ENCODE measurements at regions not wholly inside any gene's neighbourhood (a gene's known extent, or its start where the extent isn't known, plus 50 kb on each side); places are given as distances from the start of the nearest gene placed in this dataset.
"Not testable (repeated sequence)": the region's sequence is repeated elsewhere in the genome, so short reads cannot be mapped to it uniquely, and the experiment has no call there.

DNA sequence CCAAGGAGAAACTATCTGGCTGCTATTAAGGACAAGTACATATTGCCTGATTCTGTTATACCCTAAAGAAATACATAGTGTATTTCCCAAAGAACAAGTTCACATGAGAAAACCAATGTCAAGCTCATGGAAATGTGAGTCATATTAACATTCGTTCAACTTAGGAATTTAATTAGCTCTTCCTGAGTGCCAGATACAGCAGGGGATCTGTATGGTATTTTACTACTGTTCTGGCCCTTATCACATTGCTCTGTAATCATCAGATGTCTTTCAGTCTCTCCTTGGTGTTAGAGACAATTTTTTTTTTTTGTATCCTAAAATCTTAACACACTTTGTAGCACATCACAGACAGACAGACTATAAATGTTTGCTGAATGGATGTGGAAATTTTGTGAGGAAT lies 395.0 kb upstream of the CRIM1 start:
- DNase-seq (ENCODE audit: low read depth in 4 of 4, low spot score in 1 of 4): no peak

DNA sequence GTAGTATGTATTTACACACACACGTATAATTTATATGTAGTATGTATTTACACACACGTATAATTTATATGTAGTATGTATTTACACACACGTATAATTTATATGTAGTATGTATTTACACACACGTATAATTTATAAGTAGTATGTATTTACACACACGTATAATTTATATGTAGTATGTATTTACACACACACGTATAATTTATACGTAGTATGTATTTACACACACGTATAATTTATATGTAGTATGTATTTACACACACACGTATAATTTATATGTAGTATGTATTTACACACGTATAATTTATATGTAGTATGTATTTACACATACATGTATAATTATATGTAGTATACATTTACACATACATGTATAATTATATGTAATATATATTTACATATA lies 398.5 kb upstream of the CRIM1 start:
- DNase-seq (ENCODE audit: low read depth in 4 of 4, low spot score in 1 of 4): not testable (repeated sequence)

DNA sequence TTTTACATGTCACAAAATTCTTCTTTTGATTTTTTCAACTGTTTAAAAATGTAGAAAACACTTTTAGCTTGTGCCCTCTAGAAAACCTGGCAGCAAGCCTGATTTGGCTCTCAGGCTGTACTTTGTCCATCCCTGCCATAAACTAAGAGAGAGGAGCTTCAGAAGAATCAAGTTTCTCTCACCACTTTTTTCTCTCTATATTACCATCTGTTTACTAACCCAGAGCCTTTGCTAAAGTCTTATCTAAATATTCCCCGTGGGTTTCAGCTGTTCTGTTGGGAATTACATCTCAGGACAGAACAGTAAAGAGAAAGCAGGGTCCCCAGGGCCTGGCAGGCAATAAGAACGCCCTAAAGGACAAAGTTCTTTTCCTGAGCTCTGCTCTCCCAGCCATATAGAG lies 409.1 kb upstream of the CRIM1 start:
- no peak for DNase-seq (ENCODE audit: low read depth in 4 of 4, low spot score in 1 of 4)

DNA sequence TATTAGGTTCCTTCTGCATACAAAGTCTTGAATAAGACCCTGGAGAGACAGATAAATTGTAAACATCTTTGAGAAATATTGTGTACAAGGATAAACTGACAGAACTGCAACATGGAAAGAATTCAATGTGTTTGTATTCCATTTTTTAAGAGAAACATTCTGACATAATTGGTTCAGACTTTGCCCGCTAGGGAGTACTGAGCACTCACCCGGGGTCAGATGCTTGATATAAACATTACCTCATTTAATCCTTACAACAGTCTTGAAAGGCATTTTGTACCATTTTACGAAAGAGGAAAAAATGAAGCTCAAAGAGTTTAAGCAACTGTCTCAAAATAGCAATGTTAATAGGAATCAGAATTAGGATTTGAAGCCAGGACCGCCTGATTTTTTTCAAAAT lies 416.7 kb upstream of the CRIM1 start:
- DNase-seq (ENCODE audit: low read depth in 4 of 4, low spot score in 1 of 4): no peak

DNA sequence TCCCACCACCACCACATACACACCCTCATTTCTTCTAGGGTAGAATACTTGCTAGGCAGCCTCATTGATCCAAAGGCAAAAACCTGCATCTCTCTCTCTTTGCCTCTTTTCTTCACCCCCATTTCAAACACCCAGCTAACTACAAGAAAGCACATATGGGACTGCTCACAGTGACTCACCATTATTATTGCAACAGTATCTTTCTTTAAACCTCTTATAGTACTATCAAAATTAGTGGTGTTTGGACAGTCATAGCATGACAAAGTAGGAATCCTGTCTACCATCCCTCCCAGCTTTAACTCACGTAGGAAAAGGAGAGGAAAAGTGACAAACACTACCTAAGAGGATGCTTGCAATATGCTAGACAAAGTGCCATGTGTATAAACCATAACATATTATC lies 422.5 kb upstream of the CRIM1 start:
- no peak for DNase-seq (ENCODE audit: low read depth in 4 of 4, low spot score in 1 of 4)

DNA sequence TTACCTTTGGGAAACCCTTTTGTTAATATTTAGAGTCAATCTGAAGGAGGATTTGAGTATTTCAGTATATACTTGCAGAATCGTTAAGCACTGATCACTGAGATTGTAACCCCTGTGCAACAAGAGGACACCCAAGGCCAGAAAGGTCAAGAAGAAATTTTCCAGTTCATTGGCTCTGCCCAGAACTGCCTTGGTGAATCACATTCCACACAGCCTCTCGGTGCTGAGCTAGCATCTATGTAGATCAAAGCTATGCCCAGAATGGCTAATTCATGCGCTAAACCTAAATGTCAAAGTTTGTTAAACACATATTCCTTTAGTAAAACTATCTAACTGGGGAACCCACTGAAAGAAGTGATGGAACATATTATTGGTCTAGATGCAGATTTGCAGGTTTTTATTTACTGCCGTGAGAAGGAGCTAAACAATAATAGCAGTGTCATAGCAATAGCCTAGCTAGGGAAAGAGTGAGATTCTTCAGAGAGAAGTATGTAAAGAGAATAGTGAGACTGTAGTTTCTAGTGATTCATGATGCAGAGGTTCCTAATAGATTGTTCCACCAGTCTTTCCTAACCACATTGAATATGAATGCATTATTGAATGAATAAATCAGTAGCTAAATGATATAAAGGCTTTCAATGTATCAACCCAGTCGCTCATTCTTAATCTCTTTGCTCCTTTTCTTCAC lies 423.2 kb upstream of the CRIM1 start:
- DNase-seq (ENCODE audit: low read depth in 4 of 4, low spot score in 1 of 4): no peak

DNA sequence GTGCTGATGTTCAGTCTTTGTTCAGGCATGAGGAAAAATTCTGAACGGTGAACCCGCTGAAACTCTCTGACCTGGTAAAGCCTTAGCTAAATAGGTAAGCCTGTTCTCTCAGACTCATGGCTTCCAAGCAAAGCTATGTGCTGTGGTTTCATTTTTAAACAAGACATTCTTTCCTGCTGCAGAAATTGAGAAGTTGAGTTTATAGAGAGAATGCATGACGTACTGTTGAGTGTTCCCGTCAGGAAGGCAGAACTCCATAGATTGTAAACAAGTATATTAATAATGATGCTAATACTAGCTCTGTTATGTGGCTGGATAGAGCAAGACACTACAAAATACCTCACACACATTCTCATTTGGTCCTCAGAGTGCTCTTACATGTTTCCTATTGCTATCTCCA lies 424.0 kb upstream of the CRIM1 start:
- no peak for DNase-seq (ENCODE audit: low read depth in 4 of 4, low spot score in 1 of 4)

DNA sequence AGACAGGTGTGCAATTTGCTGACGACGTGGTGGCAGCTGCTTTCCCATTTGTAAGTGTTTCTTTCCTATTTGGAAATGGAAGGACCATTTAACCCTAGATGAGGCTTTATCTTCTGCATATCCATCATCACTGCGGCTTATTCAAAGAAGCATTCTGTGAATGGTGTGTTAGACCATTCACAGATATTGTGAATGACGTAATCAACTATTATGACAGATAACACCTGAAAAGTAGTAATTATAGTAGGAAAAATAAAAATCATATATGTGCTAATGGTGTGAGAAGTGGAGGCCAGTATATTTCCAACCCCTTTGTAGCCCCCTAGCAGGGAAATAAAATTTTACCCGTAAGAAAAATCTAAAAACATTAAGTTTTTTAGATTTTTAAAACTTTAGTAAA lies 424.5 kb upstream of the CRIM1 start:
- DNase-seq (ENCODE audit: low read depth in 4 of 4, low spot score in 1 of 4): no peak

DNA sequence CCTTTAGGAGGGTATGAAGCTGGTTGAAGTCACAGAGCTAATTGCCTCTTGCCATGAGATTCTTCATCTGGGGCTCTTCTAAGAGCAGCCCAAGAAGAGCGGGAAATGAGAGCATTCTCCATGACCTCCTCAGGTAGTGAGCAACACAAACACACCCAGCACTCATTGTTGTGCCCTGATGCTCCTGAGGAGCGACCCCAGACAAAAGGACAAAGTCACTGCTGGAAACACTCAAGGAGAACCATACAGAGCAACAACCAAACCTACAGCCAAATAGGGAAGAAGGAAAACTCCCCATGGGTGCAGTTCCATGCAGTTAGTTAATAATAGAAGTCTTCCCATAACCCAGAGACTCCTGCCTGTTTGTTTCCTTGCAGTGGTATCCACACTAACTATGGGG lies 426.0 kb upstream of the CRIM1 start:
- DNase-seq (ENCODE audit: low read depth in 4 of 4, low spot score in 1 of 4): no peak

DNA sequence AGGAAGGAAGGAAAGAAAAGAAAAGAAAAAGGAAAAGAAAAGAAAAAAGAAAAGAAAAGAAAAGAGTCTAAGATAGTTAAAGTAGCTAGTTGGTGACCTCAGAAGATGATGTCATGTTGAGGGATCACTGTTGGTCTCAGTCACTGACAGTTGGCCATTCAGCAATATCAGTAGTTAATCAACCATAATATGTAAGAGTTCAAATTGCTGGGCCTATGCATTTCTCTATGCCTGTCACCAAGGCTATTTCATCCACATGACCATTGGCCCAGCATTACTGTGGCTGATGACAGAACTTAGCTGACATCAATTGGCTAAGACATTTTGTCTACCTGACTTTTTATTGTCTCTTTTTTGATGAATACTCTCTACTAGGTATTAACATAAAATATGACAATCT lies 435.5 kb upstream of the CRIM1 start:
- DNase-seq (ENCODE audit: low read depth in 4 of 4, low spot score in 1 of 4): no peak

DNA sequence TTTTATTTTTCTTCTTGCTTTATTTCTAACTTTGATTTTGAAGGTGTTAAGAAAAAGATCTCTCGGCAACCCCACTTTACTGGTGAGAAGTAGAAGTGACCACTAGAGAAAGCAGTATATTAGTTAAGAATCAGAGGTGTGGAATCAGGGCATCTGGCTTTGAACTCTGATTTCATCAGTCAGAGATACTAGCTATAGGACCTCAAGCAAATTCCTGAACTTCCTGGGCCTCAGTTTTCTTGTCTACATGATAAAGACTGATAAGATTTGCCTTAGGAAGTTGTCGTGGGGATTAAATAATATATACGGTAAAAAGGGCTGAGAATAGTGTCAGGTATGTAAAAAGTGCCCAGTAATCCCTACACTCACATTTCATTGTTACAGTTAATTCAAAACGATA lies 440.3 kb upstream of the CRIM1 start:
- no peak for DNase-seq (ENCODE audit: low read depth in 4 of 4, low spot score in 1 of 4)

DNA sequence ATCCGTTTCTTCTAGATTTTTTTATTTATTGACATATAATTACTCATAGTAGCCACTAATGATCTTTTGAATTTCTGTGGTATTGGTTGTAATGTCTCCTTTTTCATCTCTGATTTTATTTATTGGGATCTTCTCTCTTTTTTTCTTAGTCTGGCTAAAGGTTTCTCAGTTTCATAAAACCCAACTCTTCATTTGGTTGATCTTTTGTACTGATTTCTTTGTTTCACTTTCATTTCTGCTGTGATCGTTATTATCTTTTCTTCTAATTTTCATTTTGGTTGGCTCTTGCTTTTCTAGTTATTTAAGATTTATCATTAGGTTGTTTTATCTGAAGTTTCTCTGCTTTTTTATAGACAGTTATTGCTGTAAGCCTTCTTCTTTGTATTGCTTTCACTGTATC lies 463.6 kb upstream of the CRIM1 start:
- DNase-seq (ENCODE audit: low read depth in 4 of 4, low spot score in 1 of 4): no peak

DNA sequence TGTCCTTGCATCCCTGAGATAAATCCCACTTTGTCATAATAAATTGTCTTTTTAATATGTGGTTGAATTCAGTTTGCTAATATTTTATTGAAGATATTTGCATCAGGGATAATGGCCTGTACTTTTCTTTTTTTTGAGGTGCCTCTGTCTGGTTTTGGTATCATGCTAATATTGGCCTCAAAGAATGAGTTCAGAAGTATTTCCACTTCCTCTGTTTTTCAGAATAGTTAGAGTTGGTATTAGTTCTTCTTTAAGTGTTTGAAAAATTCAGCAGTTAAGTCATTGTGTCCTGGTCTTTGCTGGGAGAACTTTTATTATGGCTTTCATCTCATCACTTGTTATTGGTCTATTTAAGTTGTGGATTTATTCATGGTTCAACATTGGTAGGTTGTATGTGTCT lies 464.1 kb upstream of the CRIM1 start:
- DNase-seq (ENCODE audit: low read depth in 4 of 4, low spot score in 1 of 4): no peak

DNA sequence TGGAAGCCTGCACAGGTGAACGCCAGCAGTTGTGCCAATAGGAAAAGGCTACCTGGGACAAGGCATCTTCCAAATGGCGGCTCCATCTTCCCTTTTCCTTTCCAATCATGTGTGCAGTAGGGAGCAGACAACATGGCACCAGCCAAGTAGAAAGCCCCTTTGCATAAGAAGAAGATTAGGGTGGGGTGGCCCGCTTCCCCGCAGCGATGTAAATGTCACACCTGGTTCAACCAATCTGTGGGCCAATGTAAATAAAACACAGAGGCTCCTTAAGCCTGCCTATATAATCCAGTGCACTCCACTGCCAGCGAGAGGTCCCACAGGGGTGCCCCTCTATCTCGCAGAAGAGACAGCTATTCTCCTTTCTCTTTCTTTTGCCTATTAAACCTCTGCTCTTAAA lies 468.4 kb upstream of the CRIM1 start:
- DNase-seq (ENCODE audit: low read depth in 4 of 4, low spot score in 1 of 4): no peak

DNA sequence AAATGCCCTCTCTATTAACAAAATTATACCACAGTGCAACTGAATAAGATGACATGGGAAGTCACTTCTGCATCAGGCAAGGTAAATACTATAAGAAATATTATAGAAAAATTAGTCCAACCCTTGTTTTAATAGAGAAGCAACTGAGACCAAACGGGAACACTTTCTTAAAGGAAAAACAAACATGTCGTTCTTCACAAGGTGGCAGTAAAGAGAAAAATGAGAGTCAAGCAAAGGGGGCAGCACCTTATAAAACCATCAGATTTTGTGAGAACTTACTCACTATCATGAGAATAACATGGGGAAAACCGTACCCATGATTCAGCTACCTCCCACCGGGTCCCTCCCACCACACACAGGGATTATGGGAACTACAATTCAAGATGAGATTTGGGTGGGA lies 481.7 kb upstream of the CRIM1 start:
- no peak for DNase-seq (ENCODE audit: low read depth in 4 of 4, low spot score in 1 of 4)

DNA sequence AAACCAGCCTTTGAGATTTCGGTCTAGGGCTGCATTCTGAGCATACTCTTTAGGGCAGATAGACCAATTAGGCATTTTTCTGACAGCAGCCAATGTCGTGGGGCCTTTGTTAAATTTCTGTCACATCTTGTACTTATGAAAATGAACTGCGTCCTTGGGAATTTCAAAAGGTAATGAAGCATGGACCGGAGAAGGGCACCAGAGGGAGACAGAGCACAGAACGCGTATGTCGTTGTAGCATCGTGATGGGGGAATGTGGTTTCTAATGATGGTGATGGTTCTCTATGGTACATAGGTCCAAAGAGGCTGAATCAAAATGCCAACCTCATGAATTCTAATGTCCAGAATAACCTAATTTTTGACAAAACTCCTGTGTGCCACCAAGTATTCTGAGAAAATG lies 483.9 kb upstream of the CRIM1 start:
- DNase-seq (ENCODE audit: low read depth in 4 of 4, low spot score in 1 of 4): no peak

DNA sequence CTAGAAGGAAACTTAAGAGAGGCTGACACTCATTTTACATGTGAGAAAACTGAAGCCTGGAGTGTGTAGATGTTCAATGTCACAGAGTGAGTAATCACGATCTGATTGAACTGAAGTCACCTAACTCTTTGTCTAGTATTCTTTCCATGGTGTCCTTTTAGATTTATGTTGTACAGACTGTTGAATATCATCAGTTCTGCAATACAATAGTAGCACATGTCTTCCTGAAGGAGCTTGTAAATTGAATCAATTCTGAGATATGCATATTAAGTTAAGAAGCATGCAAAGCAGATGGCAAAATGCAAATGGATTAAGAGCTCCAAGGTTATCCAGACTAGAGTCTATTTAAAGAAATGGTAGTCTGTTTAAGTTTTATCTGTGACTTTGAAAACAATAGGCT lies 484.9 kb upstream of the CRIM1 start:
- DNase-seq (ENCODE audit: low read depth in 4 of 4, low spot score in 1 of 4): no peak

DNA sequence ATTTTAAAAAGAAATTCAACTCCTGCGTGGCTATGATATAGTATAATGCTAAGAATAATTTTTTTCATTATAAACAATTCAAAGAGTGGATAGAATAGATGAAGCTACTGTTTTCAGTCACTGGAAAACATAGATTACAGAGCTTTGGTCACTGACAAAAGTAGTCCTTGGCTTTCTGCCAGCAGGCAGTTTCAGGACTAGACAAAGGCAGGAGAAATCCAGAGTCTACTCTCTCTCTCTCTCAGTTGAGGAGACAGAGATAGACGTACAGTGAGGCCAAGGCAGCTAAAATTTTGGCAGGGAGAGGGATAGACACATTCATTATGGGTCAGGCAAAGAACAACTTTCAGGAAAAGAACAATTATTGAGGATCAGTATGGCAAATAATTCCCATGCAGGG lies 491.4 kb upstream of the CRIM1 start:
- no peak for DNase-seq (ENCODE audit: low read depth in 4 of 4, low spot score in 1 of 4)

DNA sequence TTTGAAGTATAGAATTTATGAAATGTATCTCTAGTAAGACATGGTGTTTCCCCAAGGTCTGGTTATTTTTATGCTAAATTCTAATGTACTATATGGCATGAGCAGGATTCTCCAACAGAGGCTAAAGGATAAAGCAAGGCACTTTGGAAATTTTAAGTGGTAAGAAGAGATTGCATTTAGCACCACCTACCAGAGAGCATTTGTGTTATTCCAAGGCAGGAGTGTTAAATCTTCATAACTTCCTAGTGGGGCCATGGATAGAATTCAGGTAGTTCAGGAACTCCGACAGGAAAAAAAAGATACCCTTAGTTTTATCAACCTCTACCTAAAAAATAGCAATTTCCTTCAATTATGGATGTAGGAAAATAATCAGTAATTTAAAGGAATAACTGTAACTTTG lies 497.4 kb upstream of the CRIM1 start:
- no peak for DNase-seq (ENCODE audit: low read depth in 4 of 4, low spot score in 1 of 4)

DNA sequence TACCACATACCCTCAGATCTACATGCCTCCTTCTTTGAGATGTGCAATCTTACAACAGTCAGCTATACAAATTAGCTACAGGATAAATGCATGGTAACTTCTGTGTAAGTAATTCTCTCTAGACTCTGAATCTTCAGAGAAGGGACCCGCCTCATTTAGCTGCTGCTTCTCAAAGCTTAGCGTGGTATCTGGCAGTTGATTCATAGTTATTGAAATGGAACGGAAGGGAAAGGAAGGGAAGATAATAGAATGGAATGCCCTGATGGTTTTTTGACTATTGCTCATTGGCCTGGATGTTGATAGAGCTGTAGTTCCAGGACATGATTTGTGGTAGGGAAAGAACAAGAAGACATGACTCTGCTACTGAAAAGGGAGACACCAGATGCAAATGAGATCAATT lies 498.1 kb upstream of the CRIM1 start:
- DNase-seq (ENCODE audit: low read depth in 4 of 4, low spot score in 1 of 4): no peak

DNA sequence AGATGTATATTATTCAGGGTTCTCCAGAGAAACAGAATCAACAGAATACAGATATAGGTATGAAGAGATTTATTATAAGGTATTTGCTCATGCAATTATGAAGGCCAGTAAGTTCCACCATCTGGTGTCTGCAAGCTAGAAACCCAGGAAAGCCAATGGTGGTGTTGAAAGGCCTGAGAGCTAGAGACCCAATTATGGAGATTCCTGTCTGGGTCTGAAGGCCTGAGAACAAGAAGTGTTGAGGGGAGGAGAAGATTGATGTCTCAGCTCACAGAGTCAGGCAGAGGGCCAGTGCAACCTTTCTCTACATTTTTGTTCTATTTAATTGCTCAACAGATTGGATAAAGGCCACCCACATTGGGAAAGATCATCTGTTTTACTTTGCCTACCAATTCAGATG lies 524.2 kb upstream of the CRIM1 start:
- DNase-seq (ENCODE audit: low read depth in 4 of 4, low spot score in 1 of 4): no peak

DNA sequence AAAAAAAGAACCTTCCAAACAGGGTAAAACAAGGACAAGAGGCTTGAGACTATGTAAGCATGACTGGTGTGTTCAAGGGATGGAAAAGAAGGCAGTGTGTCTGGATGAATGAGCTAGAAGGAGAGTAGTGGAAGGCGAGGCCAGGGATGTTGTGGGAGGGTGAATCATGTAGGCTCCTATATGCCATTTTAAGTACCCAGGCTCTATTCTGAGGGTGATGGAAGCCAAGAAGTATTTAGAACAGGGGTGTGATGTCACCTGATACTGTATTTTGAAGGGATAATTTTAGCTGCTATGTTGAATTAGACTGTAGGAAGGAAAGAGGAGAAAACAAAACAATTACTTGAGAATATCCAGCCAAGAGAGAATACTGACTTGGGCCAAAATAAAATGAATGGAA lies 524.7 kb upstream of the CRIM1 start:
- no peak for DNase-seq (ENCODE audit: low read depth in 4 of 4, low spot score in 1 of 4)

DNA sequence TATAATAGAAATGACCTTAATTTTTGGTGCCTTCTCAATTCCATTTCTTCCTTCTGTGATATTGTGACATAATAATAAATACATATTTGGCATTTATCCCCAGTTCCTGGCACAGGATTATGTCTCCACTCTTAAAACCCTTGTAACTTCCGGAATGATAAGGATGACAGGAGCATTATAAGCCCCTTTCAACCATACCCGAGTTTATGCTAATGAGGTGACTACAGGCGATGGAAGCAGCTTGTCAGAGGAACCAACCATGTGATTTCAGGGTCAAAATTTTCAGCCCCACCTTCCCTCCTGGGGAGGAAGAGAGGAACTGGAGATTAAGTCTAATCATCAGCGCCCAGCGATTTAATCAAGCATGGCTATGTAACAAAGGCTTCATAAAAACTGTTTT lies 528.5 kb upstream of the CRIM1 start:
- DNase-seq (ENCODE audit: low read depth in 4 of 4, low spot score in 1 of 4): no peak

DNA sequence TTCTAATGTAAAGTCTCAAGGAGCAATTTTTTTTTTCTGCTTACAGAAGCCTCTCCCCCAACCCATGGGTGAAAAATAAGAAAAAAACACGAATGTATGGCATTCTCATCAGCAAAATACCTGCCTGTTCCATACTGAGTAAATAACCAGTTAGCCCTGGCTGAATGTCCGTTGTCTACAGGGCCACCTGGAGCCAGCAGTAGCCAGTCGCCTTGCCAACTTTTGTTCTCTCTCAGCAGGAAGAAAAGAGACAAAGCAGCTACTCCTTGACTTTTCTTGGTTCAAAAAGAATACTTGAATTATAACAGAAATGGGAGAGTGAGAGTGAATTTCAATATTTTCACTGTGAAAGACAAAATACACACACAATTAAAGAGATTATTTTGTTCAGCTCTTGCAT lies 532.9 kb upstream of the CRIM1 start:
- DNase-seq (ENCODE audit: low read depth in 4 of 4, low spot score in 1 of 4): no peak
